HEK293 (cell line): ENCODE measurements at regions not wholly inside any gene's neighbourhood (a gene's known extent, or its start where the extent isn't known, plus 50 kb on each side); places are given as distances from the start of the nearest gene placed in this dataset.

ENCODE experiments used
- CTCF ChIP-seq: fragments of 450-650 bp; formaldehyde crosslinking; IDR thresholded peaks from 2 replicates; pipeline ENCODE4 v1.5.1; 2016; ENCODE audit warnings: missing biosample characterization, missing genetic modification characterization
- MYNN ChIP-seq: fragments of 450-650 bp; formaldehyde crosslinking; IDR thresholded peaks from 2 replicates; pipeline ENCODE4 v1.5.1; 2016; ENCODE audit warnings: missing biosample characterization, missing genetic modification characterization, borderline replicate concordance
- ZBTB11 ChIP-seq: fragments of 450-650 bp; formaldehyde crosslinking; conservative IDR thresholded peaks from 2 replicates; pipeline ENCODE4 v1.5.1; 2016; ENCODE audit warnings: low read depth, missing biosample characterization, missing genetic modification characterization
- ZNF133 ChIP-seq: fragments of 450-650 bp; formaldehyde crosslinking; IDR thresholded peaks from 2 replicates; pipeline ENCODE4 v1.5.1; 2016; ENCODE audit warnings: missing biosample characterization, missing genetic modification characterization
- ZNF2 ChIP-seq: fragments of 450-650 bp; formaldehyde crosslinking; IDR thresholded peaks from 2 replicates; pipeline ENCODE4 v1.5.1; 2016; ENCODE audit warnings: missing biosample characterization, missing genetic modification characterization
- ZNF600 ChIP-seq: fragments of 450-650 bp; formaldehyde crosslinking; IDR thresholded peaks from 2 replicates; pipeline ENCODE4 v1.5.1; 2016; ENCODE audit warnings: missing biosample characterization, missing genetic modification characterization
- ZNF629 ChIP-seq: fragments of 450-650 bp; formaldehyde crosslinking; IDR thresholded peaks from 2 replicates; pipeline ENCODE4 v1.5.1; 2017; ENCODE audit warnings: missing biosample characterization, missing genetic modification characterization
- ZNF639 ChIP-seq: fragments of 450-650 bp; formaldehyde crosslinking; IDR thresholded peaks from 2 replicates; pipeline ENCODE4 v1.5.1; 2016; ENCODE audit warnings: missing biosample characterization, missing genetic modification characterization
- ZNF768 ChIP-seq: fragments of 450-650 bp; formaldehyde crosslinking; IDR thresholded peaks from 2 replicates; pipeline ENCODE4 v1.5.1; 2018; ENCODE audit warnings: missing biosample characterization, mild to moderate bottlenecking, missing genetic modification characterization

- no peak for TF ChIP-seq MYNN (tag by site-specific recombination)
- TF ChIP-seq ZNF629 (tag by site-specific recombination), result peak; percentile 81
- TF ChIP-seq ZBTB11, result no peak
- no peak for TF ChIP-seq CTCF (tag by site-specific recombination)
- TF ChIP-seq ZNF639 (tag by site-specific recombination), result peak; percentile 46; the same call in 1 of the 2 replicates
- TF ChIP-seq ZNF133, result no peak
- TF ChIP-seq ZNF2 (tag by site-specific recombination), result no peak
- no peak for TF ChIP-seq ZNF768 (tag by site-specific recombination)
- TF ChIP-seq ZNF600 (tag by site-specific recombination), result peak; percentile 56; the same call in 1 of the 2 replicates
Measured at GRCh38 chr6:56864171-56864616, 90.7 kb upstream of the BEND6 start.
